BJ (cell line): ENCODE measurements at regions not wholly inside any gene's neighbourhood (a gene's known extent, or its start where the extent isn't known, plus 50 kb on each side); places are given as distances from the start of the nearest gene placed in this dataset.

ENCODE experiments used
- CTCF ChIA-PET: fragments of 350-600 bp; formaldehyde crosslinking; extraction: SDS; loops from one replicate; lab custom pipeline; 2021; ENCODE audit warnings: antibody characterized with exemption, inconsistent platforms; lab: Yijun Ruan, JAX
- POLR2A ChIA-PET: fragments of 300-600 bp; sonication (Branson Sonifier 250); formaldehyde crosslinking; extraction: SDS; loops from one replicate; lab custom pipeline; 2021; ENCODE audit warnings: antibody characterized with exemption; lab: Charles Lee
- DNase-seq: peaks from one replicate; pipeline ENCODE4 v3.0.0-alpha.2; 2011; ENCODE audit warnings: low read depth
- H3K27me3 ChIP-seq: 2 replicates; pipeline ENCODE4 v1.6.0; 2011; ENCODE audit warnings: low read length; ENCODE audit not compliant: control insufficient read depth, insufficient read depth
- H3K36me3 ChIP-seq: 2 replicates; pipeline ENCODE4 v1.5.1; 2011; ENCODE audit warnings: low read length; ENCODE audit not compliant: control insufficient read depth, insufficient read depth
- H3K4me3 ChIP-seq: 2 replicates; pipeline ENCODE4 v1.5.1; 2011; ENCODE audit warnings: low read depth, mild to moderate bottlenecking, control low read depth, low read length
- TF ChIP-seq, protein P1 (sequence below): IDR thresholded peaks from 2 replicates; pipeline ENCODE4 v1.5.1; 2011; ENCODE audit warnings: low read depth, mild to moderate bottlenecking, control low read depth, inconsistent platforms, low read length, moderate library complexity; ENCODE audit not compliant: insufficient read depth

GRCh38 chr13:47798906-47799305 lies 202.2 kb downstream of the SUCLA2 start:
- Histone ChIP-seq H3K27me3 (no peaks in the 10 kb centered on the region), H3K4me3 (no peak overlapping the region), H3K36me3 (no peaks in the 10 kb centered on the region)
- ChIA-PET POLR2A (no interaction called here), CTCF (interaction anchor here (0.6 to 1.6 kb wide), 2 partner anchors 239 to 758 kb away, joined by 3 to 6 read pairs; partner anchors contain the start of gene NUDT15)
- no peak for DNase-seq
- TF ChIP-seq, protein P1, sequence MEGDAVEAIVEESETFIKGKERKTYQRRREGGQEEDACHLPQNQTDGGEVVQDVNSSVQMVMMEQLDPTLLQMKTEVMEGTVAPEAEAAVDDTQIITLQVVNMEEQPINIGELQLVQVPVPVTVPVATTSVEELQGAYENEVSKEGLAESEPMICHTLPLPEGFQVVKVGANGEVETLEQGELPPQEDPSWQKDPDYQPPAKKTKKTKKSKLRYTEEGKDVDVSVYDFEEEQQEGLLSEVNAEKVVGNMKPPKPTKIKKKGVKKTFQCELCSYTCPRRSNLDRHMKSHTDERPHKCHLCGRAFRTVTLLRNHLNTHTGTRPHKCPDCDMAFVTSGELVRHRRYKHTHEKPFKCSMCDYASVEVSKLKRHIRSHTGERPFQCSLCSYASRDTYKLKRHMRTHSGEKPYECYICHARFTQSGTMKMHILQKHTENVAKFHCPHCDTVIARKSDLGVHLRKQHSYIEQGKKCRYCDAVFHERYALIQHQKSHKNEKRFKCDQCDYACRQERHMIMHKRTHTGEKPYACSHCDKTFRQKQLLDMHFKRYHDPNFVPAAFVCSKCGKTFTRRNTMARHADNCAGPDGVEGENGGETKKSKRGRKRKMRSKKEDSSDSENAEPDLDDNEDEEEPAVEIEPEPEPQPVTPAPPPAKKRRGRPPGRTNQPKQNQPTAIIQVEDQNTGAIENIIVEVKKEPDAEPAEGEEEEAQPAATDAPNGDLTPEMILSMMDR, result peak; percentile 41

DNA sequence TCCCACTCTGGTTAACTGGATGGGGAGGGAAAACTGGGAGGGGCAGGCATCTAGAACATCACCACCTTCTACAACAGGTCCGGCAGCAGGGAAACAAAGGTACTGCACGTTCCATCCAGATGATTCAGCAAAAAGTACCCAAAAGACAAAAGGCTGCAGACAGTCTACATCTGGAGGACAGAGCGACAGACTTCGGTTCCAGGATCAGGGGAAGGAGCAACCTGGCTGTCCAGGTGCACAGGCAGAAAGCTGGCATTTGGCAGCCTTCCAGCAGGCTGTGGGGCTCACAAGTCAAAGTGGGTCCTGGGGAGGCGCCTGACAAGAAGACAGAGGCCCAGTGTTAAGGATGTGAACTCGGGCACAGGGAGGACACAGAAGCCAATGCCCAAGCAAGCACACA lies 202.9 kb downstream of the SUCLA2 start:
- POLR2A ChIA-PET, result no interaction called here
- DNase-seq, result no peak
- TF ChIP-seq, protein P1, result no peak
- Histone ChIP-seq H3K27me3 (no peaks in the 10 kb centered on the region), H3K4me3 (no peak overlapping the region), H3K36me3 (no peaks in the 10 kb centered on the region)
- CTCF ChIA-PET, result interaction anchor here (0.6 to 1.6 kb wide), 2 partner anchors 239 to 757 kb away, joined by 3 to 6 read pairs; partner anchors contain the start of gene NUDT15

GRCh38 chr13:47796816-47797215 lies 204.3 kb downstream of the SUCLA2 start:
- TF ChIP-seq, protein P1, result no peak
- CTCF ChIA-PET, result no interaction called here
- no peak for DNase-seq
- H3K27me3 ChIP-seq, result no peaks in the 10 kb centered on the region
- POLR2A ChIA-PET, result no interaction called here
- no peaks in the 10 kb centered on the region for H3K36me3 ChIP-seq
- H3K4me3 ChIP-seq, result no peak overlapping the region

GRCh38 chr13:47794963-47795362 lies 206.1 kb downstream of the SUCLA2 start:
- H3K27me3 ChIP-seq, result no peaks in the 10 kb centered on the region
- no peak overlapping the region for H3K4me3 ChIP-seq
- no peak for DNase-seq
- POLR2A ChIA-PET, result no interaction called here
- TF ChIP-seq, protein P1, result peak; percentile 55
- CTCF ChIA-PET, result interaction anchor here (0.9 kb wide), 1 partner anchor 901 kb away, joined by 3 read pairs; no protein-coding TSS in a partner anchor
- H3K36me3 ChIP-seq, result no peaks in the 10 kb centered on the region

DNA sequence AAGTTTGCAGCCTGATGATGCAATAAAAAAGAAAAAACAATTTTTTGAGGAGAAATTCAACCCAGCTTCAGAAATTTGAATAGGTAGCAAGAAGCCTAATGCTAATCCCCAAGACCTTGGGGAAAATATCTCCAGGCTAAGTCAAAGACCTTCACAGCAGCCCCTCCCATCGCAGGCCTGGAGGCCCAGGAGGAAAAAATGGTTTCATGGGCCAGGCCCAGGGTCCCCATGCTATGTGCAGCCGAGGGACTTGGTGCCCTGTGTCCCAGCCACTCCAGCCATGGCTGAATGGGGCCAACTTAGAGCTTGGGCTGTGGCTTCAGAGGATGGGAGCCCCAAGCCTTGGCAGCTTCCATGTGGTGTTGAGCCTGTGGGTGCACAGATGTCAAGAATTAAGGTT lies 210.3 kb downstream of the SUCLA2 start:
- Histone ChIP-seq H3K4me3 (no peak overlapping the region), H3K36me3 (no peaks in the 10 kb centered on the region), H3K27me3 (no peaks in the 10 kb centered on the region)
- ChIA-PET POLR2A (no interaction called here), CTCF (interaction anchor here (1.4 kb wide), 1 partner anchor 15 kb away, joined by 4 read pairs; no protein-coding TSS in a partner anchor)
- no peak for DNase-seq
- TF ChIP-seq, protein P1, result no peak
